Spleen (tissue), 7 donors: ENCODE measurements at regions not wholly inside any gene's neighbourhood (a gene's known extent, or its start where the extent isn't known, plus 50 kb on each side); places are given as distances from the start of the nearest gene placed in this dataset.

Experiments used
- POLR2A ChIP-seq, 3 donors: fragments of 450-650 bp; IDR thresholded peaks; one replicate each; pipeline ENCODE4 v1.5.1; 2017; ENCODE audit warnings: antibody characterized with exemption in 3 of 3, mild to moderate bottlenecking in 1 of 3
- POLR2AphosphoS5 ChIP-seq, 3 donors: sonication (generic); formaldehyde crosslinking; IDR thresholded peaks; one replicate each; pipeline ENCODE4 v1.5.1; 2017; ENCODE audit warnings: antibody characterized with exemption in 3 of 3
- TF ChIP-seq, protein P1 (sequence below), 11 experiments: fragments of 200-600 bp in 7 of 11; fragments of 450-650 bp in 4 of 11; sonication (generic) in 4 of 11; IDR thresholded peaks in 8 of 11; conservative IDR thresholded peaks in 3 of 11; 1 replicate in 7 of 11; 2 replicates in 4 of 11; pipeline versions ENCODE4 v1.4.0 to v1.8.0; 2016 to 2021; ENCODE audit warnings: antibody characterized with exemption in 11 of 11, inconsistent platforms in 4 of 11, mild to moderate bottlenecking in 1 of 11
- donor health status: DM: no; HTN: no; CAD: no; lungs with moderate emphysema.
- donor health status: DM: no; HTN: no; CAD: no.
- donor health status: DM: no; HTN: no; CAD: no.

- TF ChIP-seq, protein P1, sequence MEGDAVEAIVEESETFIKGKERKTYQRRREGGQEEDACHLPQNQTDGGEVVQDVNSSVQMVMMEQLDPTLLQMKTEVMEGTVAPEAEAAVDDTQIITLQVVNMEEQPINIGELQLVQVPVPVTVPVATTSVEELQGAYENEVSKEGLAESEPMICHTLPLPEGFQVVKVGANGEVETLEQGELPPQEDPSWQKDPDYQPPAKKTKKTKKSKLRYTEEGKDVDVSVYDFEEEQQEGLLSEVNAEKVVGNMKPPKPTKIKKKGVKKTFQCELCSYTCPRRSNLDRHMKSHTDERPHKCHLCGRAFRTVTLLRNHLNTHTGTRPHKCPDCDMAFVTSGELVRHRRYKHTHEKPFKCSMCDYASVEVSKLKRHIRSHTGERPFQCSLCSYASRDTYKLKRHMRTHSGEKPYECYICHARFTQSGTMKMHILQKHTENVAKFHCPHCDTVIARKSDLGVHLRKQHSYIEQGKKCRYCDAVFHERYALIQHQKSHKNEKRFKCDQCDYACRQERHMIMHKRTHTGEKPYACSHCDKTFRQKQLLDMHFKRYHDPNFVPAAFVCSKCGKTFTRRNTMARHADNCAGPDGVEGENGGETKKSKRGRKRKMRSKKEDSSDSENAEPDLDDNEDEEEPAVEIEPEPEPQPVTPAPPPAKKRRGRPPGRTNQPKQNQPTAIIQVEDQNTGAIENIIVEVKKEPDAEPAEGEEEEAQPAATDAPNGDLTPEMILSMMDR (IDR thresholded peaks at IDR 0.05 in 8 of 11, conservative IDR thresholded peaks at IDR 0.05 in 3 of 11): no peak
- TF ChIP-seq POLR2A (IDR thresholded peaks at IDR 0.05) (no peak), POLR2AphosphoS5 (IDR thresholded peaks at IDR 0.05) (no peak)
Measured at GRCh38 chr4:164377277-164377676, 376.7 kb upstream of the SMIM31 start.
